ENCODE measurements at regions not wholly inside any gene's neighbourhood (a gene's known extent, or its start where the extent isn't known, plus 50 kb on each side); places are given as distances from the start of the nearest gene placed in this dataset.
A peak's percentile ranks its signal among the peaks of the same experiment; 100 is the strongest.
"Not testable (repeated sequence)": the region's sequence is repeated elsewhere in the genome, so short reads cannot be mapped to it uniquely, and the experiment has no call there.

DNA sequence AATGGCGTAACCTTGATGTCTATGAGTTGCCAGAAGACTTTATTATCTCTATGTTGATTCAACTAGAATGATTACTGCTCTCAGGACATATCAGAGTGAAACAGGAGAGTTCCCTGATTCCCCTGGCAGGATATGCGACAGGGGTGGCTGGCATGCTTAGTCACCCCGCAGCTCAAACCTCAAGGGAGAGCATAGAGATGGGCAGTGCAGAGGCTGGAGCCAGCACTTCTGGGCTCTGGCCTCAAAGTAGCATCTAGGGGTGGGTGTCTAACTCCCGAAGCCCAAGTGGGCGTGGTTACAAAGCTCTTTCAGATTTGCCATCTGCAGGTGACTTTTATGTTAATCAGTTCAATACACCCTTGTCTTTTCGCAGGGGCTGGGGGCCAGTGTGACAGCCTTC is 391.6 kb downstream of the ADCYAP1 start:
- DNase-seq, result no peak

DNA sequence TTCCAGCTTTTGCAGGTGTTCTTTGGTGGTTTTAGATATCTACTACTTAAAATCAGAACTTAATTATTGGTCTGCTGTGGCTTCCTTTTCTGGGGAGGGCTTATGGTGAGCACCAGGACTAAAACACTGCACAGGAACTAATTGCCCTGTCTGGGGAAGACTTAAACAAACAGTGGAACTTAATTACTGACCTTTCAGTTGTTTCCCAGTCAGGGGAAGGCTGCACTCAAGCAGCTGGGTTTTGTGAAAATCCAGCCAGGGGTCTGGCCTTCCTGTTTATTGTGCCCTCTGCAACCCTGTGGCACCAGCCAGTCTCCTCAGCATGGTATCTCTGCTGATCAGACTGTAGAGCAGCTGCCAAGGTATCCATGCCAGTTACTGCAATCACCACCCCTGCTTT is 398.2 kb downstream of the ADCYAP1 start:
- DNase-seq, result no peak

DNA sequence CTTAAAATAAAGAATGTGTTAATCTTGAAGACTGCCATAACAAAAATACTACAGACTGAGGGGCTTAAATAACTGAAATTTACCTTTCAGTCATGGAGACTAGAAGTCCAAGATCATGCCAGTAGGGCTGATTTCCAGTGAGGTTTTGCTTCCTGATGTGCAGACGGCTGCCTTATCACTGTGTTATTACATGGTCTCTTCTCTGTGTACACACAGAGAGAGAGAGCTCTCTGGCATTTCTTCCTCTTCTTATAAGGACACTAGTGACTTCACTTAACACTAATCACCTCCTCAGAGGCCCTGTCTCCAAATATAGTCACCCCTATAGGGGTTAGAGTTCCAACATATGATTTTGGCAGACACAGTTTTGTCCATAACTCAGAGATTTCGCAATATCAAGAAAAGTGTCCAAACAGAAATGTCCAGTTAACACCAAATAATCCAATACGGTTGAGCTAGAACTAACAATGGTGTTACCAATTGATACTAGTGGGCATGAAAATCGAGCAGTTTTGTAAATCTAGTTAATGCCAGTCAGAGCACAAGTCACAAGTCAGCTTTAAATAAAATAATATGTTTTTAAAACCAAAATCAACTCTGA is 399.8 kb downstream of the ADCYAP1 start:
- no peak for DNase-seq

DNA sequence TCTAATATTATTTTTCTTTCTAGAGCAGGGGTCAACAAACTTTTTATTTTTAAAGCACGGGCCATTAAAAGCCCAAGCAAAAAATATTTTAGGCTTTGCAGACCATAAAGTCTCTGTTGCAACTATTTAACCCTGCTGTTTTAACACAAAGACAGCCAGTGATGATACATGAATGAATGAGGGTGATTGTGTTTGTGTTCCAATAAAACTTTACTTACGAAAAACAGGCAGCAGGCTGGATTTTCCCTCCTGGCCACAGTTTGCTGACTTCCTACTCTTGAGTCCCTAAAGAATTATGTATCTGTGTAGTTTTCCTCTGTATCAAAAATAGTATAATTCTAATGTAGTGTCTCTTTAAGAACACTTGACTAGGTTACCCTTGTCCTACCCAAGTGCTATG is 402.0 kb downstream of the ADCYAP1 start:
- no peak for DNase-seq

DNA sequence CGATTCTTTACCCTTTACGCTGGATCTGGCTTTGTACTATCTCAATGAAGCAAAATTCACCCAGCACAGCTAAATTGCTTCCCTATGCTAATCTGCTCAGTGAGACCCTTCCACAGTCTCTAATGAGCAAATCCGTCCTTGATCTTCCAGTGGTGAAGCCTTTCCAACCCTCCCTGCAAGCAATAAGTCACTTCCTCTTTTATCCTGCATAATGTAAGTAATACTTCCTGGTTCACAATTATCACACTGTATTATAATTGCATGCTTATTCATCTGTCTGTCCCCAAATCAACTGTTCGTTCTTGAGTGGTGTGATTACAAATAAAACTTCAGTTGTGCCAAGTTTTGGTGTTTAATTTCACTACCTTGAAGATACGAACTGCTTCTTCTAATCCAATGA is 404.0 kb downstream of the ADCYAP1 start:
- DNase-seq, result no peak

DNA sequence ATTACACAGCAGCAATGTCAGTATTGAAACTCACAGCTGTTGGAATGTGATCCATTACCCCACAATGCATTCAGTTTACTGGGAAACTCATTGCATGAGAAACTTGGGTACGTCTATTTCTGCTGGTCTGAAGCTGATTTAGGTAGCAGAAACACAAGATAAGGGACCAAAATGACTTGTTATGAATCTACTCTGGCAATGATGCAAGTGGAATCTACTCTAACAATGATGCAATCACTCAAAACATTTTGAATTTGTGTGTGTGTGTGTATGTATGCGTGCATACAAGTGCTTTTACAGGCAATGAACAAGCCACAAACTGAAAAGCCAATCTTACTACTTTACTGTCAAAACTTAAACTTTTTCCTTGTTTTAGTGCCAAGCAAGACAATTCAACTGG is 406.7 kb downstream of the ADCYAP1 start:
- DNase-seq, result no peak

DNA sequence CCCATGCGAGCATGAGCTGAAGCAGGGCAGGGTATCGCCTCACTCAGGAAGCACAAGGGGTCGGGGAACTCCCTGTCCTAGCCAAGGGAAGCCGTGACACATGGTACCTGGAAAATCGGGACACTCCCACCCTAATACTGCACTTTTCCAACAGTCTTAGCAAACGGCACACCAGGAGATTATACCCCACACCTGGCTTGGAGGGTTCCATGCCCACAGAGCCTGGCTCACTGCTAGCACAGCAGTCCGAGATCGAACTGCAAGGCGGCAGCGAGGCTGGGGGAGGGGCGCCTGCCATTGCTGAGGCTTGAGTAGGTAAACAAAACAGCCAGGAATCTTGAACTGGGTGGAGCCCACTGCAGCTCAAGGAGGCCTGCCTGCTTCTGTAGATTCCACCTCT is 430.7 kb downstream of the ADCYAP1 start:
- not testable (repeated sequence) for DNase-seq

DNA sequence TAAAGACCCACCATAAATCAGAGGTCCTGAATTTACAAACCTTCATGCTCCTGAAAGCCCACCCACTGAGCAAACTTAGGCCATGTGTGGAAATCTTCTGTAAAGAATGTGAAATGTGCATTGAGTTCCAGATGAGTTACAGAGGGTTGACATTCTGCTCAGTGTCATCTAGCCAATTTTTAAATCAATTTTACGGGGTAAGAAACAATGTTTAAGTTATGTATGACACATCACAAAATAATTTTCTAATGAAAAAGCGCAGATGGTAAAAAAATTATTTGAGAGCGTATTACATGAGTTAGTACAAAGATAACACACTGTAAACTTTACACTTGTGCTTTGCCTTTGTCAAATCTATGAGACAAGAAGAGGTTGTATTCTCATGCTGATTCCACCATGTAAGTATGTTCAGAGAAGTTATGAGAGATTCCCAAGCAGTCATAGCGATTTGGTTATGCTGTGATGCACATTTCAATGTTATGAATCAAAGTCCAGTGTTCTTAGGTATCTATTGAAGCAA is 446.3 kb downstream of the ADCYAP1 start:
- DNase-seq, result no peak

DNA sequence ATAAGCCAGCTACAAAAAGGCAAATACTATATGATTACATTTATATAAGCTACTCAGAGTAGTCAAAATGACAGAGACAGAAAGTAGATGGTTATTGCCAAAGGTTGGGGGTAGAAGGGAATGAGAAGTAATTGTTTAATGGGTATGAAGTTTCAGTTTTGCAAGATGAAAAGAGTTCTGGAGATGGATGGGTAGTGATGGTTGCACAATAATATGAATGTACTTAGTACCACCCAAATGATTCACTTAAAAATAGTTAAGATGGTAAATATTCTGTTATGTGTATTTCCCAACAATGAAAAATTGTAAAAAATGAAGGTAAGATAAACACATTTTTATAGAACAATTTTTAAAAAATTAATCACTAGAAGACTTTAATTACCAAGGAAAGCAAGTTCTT is 448.4 kb downstream of the ADCYAP1 start:
- no peak for DNase-seq

DNA sequence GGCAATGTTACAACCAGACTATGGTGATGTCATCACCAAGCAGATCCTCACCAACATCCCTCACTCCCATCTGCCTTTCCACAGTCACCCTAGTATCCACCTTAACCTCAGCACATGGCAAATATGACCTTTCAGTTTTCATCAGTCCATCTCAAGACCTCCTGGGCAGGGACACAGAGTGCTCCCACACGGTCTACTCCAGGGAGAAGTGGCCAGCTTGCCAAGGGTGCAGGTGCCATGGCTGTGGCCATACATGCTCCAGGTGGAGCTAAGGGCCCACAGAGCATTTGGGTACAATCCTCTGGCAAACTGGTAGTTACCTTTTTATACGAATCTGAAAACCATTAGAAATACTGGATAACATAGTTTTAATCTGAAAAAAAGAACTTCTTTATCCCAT is 453.1 kb downstream of the ADCYAP1 start:
- DNase-seq, result no peak

DNA sequence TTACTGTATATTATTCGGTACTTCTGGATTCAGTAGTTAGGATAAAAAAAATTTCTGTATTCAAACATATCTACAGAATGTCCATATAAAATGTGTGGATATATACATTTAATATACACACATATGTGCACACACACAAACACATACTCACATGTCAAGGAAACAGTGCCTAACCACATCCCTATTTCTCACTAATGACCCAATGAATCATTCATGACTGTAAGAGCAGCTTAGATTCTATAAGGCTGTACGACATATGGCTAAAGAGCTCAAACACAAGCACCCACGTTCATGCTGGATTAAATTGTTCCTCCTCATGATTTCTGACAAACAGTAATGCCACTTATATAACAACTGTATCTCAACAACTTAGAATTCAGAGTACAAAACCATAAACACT is 457.3 kb downstream of the ADCYAP1 start:
- DNase-seq, result no peak

DNA sequence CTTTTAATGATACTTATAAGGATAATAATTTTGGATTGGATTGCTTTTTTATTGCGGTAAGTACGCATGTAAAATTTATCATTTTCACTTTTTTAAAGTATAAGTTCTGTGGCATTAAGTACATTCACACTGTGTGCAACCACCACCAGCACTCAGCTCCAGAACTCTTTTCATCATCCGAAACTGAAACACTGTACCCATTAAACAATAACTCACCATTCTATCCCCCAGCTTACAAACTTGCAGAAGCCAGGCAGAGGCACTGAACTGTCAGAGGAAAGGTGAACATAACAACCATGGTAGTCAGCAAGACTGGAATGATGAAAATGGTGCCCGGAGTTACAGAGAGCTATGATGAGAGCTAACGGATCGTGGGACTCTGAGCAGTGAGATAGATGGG is 465.9 kb downstream of the ADCYAP1 start:
- DNase-seq, result no peak

DNA sequence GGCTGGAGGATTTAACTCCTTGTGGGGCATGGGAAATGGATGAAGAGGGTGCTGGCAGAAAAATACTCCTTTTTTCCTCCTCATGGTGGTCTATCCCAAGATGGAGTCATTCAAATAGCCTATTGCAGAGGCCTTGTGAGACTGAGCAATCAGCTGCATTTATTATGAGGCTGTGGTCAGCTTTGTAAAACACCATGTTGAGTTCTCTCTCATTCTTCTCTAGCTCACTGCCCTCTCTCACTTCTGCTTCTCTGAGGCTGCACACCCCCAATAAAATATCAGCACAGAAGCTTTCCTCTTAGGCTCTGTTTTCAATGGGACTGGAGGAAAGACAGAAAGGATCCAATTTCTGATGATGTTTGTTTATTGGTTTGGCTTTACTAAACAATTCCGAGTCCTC is 467.1 kb downstream of the ADCYAP1 start:
- DNase-seq, result no peak

DNA sequence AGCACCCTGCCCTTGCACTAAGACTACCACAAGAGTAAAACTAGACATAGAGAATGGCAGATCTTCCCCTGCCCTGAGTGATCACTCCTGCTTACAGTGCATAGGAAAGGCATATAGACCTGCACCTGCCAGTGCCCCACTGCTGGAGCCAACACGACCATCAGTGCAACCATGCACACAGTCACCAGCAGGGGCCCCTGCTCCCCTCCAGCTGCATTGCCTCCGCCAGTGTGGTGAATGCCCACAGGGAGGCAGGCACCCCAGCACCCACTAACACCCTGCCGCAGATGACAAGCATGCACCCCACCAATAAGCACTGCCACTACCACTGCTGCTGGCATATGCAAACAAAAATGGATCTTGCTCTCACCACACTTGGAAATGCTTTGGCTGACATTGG is 478.8 kb downstream of the ADCYAP1 start:
- no peak for DNase-seq

DNA sequence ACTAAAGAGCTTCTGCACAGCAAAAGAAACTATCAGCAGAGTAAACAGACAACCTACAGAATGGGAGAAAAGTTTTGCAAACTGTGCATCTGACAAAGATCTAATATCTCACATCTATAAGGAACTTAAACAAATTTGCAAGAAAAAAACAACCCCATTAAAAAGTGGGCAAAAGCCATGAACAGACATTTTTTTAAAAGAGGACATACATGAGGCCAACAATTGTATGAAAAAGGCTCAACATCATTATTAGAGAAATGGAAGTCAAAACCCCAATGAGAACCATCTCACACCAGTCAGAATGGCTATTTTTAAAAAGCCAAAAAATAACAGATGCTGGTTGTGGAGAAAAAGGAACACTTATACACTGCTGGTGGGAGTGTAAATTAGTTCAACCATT is 483.8 kb downstream of the ADCYAP1 start:
- not testable (repeated sequence) for DNase-seq

DNA sequence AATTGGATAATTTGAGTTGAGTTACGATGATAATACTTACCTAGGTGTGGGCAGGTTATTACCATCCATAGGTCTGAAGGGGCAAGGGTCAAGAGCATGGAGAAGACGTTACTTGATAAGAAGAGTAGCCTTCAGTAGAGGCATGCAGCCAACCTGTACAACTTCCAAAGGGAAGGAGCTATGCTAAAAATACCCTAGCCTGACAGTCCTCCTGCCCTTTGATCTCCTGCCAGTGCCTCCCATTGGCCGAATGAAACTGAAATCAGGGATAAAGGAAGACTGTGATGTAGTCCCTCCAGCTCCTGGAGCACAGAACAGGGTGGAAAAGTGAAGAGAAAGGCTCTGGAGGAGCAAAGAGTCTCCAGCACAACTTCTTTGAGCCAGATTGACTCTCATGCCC is 487.4 kb downstream of the ADCYAP1 start:
- DNase-seq, result no peak

DNA sequence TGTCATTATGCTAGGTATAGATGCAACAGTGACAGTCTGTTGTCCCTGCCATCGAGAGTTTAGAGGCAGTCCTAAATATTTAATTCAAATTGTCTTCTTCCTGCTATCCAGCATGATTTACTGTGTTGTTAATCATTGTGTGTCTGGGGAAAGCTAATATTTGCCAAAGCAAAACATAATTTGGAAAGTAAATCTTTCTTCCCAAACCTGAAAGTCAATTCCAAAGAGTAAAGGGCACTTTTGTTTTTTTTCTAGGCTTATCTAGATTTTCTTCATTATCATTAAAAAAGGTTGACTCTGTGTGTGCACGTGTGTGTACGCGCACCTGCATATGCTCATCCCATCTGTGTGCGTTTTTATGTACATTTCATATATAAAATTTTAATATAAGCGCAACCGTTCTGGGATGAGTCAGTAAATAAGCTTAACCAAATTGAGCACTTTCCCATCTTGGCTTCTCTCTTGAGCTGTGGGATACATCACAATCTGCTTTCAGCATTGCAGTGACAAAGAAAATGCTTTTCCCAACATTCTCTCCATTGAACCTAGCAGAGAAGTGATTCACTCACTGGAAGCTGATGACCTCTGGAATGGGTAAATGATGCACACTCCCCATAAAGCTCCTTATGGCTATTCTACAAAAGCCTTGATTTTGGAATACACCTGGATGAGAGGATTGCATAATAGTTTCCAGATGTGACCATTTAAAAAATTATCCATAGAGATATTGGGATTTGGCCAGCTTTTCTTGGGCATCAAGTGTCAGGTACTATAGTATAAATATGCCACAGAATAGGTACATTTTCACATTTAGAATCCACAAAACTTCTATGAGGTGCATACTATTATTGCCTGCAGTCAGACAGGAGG is 488.4 kb downstream of the ADCYAP1 start:
- no peak for DNase-seq

DNA sequence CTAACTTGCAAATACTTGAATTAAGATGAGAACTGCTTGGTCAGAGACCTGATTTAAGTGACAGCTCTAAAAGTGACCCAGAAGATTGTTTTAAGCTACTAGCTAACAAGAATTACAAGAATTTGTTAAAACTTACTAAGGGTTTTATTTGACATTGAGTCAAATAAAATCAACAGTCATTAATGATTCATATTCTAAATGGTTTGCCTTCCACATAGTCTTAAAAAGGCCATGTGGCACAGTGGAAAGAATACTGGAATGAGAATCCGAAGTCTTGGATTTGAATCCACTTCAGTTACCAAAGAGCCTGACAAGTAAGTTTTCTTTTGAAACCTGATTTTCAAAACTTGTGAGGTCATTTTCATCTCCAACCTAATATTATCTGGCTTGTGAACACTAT is 489.3 kb downstream of the ADCYAP1 start:
- DNase-seq, result no peak

DNA sequence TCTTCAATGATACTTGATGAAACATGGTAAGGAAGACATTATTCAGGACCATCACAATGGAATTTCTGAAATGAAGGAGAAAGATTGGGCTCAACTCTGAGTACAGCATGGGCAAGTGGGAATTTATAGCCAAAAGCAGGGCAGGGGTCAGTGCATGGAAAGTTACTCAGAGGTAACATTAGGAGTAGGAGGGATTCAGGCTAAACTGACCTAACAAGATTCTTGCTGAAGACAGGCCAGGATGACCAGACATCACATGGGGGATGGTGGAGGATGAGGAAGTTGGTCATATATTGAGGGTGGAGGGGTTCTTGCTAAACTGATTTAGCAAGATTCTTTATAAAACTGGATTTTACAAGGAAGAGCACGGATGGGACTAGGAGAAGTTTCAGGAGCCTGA is 489.8 kb downstream of the ADCYAP1 start:
- no peak for DNase-seq

DNA sequence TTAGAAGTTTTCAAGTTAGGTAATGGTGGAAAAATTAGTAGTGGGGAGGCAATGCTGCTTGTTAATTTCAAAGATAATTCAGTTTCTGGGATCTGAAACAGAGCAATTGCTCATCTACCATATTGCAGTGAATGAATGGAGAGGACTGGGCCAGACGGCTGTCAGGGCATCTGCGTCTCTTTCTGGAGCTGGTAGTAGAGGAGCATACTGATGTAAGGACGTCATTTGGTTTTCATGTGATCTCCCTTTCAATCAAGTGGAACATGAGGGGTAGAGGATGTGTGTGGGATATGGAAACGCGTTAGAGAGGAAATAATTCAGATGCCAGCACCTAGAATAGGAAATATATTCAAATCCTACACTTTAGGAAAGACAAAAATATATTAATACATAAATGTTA is 490.3 kb downstream of the ADCYAP1 start:
- DNase-seq, result no peak

DNA sequence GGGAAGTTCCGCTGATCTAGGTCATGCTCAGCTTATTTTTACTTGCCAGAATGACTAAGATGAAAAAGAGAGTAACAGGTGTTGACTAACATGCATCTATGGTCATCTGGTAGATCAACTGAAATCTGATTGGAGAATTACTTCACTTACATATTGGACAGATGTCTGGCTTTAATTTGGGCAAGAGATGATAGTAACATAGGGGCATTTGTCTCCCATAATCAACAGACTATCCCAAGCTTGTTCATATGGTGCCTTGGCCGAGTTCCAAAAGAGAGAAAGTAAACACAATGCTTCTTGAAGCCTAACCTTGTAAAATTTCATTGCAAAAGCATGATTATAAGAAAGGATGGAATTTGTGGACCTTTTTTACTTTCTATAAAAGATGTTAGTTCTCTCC is 503.7 kb downstream of the ADCYAP1 start:
- peak in 1 of 14 donors; percentile 3 for DNase-seq

DNA sequence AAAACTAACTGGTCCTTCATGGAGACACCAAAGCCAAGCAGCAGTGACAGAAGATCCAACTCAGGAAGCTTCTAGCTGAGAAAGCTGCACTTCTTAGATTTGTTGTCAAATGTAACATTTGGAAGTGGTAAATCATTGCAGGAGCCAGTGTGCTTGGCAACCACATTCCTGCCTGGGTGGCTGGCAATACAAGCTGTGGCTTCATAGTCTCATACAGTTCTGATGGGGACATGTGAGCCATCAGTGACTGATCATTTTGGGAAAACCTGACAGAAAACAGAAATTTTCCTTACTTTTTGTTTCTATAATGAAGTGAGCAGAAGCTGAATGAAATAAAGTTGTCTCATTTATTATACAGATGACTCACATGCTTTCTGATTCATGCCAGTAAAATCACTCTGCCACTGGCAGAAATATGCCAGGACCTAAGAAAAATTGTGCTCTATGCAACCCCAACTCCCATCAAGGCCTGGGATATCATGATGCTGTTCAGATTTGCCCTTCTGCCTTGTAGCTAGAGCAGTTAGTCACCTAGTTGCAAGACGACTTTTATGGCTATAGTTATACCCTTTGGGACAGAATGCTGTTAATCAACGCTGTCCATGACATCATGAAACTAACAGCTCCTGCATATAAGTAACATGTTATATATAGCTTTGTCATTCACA is 508.1 kb downstream of the ADCYAP1 start:
- peak in 1 of 14 donors; percentile 1 for DNase-seq

DNA sequence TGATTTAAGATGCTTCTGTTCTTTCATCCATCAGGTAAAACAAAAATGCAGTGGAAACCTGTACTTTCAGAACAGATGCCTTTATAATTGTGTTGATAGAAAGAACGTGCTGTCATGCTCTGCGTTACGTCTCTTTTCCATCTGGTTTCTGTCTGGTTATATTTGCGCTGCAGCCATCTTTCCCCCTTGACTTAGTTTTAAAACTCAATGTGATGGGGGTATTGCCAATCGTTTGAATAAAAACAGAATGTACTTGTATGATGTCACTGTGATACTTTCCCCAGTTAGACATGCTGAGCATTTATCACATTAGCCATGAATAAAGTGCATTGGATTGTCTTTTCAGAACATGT is 508.6 kb downstream of the ADCYAP1 start:
- DNase-seq, result no peak

DNA sequence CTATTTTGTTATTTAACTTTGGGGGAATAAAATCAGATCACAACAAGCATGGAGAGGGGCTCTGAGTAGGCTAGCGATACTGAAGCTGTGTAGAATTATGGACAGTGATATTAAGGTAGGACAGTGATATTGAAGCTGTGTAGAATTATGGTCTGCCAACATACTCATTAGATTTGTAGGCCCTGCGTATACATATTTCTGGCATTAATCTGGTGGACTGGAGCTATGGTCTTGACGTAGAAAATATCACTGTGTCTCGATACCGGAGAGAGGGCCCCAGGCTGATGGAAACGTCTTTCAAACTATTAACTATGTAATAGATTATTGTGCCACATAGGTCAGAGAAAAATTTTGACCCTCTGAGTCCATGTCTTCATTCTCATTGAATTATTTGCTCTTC is 511.4 kb downstream of the ADCYAP1 start:
- DNase-seq, result no peak

Measured in C1 segment of cervical spinal cord (tissue), 14 donors.